Stimulated activated CD4-positive, alpha-beta T cell treated with anti-CD3 and anti-CD28 coated beads, Interleukin-15, amount 100 ng/mL, for 48 hours (primary cell): ENCODE measurements at regions not wholly inside any gene's neighbourhood (a gene's known extent, or its start where the extent isn't known, plus 50 kb on each side); places are given as distances from the start of the nearest gene placed in this dataset.
"Not testable (repeated sequence)": the region's sequence is repeated elsewhere in the genome, so short reads cannot be mapped to it uniquely, and the experiment has no call there.

Experiments
- DNase-seq, 2 donors: peaks; one replicate each; pipeline ENCODE4 v3.0.0-alpha.2; 2020; ENCODE audit warnings: low read depth in 2 of 2

DNA sequence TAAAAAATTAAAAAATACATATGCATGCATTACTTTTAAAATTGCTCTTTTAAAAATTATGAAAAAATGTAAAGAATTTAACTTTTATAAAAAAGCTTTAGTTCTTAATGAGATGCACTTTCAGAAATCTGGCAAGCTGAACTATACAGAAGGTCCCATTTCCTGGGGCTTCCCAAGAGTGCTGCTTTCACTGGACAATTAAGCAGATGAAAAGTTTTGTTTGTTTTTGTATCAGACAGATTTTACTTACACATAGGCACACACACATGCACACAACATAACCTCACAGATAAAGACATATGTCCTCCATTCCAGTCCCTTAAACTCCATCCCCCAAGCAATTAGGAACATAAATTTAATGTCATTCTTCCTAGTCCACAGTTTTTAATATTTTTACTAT lies 402.3 kb upstream of the ASIC2 start:
- DNase-seq: no peak

DNA sequence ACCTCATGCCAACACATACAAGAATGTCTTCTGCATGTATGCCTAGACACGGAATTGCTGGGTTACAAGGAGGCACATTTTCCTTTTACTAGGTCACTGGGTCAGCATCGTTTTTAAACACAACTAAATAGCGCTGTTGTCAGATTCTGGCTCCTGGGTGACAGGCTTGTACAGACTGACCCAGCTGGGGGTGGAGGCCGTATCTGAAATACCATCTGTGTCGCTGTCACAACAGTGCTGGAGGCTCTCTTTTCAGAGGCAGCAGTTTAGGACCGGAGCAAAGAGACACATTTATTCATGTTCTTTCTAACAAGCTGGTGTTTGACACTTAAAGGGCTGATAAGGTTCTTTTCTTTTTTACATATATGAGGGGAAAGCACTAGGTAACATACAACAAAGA lies 403.0 kb upstream of the ASIC2 start:
- no peak for DNase-seq

DNA sequence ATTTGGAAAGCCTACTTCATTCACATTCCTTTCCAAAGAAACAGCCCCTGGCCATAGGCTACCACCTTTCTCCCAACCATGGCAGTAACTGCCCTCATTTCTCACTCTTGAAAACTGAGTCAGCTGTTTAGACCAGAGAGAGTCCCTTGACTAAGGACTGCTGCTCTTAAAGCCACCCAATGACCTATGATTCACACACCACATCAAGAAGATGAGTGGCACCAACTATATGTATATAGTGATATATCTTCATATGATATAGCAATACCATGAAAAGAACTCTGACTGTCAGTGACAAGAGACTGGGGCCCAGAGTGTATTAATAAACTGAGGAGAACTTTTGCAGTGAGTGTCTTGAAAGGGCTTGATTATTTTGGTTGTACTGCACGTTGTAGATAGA lies 404.5 kb upstream of the ASIC2 start:
- no peak for DNase-seq

DNA sequence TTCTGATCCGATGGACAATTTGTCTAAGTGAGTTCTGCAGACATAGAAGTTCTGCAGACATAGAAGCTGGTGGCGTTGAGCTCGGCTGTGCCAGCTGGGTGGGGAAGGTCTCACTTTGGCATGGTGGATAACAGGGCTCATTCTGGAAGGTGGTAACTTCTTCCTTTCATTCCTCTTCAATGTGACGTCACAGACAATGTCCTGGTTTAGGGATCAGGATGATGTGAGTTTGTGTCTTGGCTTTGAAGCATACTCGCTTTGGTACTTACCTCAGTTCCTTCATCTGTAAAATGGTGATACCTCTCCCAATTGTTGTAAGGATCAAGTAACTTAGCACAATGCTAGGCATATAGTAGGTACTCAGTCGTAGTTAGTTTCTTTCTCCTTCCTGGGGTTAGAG lies 408.8 kb upstream of the ASIC2 start:
- DNase-seq: no peak

DNA sequence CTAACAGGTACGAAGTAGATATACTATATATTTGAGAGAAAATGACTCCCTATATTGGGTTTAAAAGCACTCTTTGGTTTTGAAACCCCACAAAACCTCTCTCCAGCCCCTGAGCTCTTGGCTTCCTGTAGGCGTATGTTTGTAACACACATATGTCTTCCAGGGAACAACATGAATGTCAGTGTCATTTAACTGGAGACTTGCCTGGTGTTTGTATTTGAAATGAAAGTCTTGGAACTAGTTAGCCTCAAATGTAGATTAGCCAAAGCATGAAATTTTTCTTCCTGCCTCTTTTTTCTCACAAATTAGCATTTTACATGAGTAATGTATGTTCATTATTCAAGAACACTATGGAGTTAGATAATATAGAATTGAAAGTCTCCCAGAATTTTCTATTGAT lies 411.8 kb upstream of the ASIC2 start:
- no peak for DNase-seq

DNA sequence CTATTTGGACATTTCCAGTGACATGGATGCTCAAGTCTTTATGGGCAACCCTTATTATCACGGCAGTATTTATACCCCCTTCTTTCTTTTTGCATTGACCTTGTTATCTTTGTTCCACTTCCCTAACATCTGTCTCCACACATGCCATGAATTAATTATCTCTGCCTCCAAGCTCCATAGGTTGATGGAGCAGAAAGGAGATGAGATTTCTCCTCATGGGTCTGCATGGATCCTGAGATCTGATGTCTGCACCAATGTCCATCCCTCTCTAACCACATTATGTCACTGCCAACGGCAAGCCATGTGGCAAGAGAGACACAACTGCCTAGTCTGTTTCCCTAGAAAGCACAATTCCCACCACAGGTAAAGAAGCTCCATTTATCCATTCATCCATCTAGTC lies 416.8 kb upstream of the ASIC2 start:
- no peak for DNase-seq

DNA sequence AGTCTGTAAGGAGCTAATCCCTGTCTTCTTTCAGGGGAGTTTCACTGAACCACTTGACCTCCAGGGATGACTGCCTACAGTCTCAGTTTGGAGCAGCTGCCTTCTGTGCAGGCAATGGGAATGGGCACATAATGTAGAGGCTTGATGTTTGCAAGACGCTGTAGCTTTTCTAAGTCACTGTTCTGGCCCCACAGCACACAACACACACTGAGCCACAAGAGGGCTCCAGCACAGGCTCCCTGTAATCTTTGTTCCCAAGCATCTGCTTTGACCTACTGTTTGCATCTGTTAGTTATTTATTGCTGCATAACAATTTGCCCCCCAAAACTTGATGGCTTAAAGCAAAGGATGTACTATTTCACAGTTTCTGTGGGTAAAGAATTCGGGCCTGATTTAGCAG lies 419.0 kb upstream of the ASIC2 start:
- DNase-seq: no peak

DNA sequence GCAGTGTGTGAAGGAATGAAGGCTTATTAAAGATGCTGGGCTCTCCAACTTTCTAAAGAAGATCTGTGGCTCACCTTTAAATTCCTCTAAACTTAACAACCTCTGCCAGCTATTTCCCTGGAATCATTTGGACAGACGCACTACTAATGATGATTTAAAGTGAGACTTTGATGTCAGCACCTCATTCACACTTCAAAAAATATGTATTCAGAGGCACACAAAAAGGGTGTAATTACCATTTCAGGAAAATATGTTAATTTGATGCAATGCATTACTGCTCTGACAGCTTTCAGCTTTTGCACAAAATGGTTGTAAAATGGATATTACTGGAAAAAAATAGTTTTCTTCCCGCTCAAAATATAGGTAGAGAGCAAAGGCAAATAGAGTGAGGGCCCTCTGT lies 423.9 kb upstream of the ASIC2 start:
- no peak for DNase-seq

DNA sequence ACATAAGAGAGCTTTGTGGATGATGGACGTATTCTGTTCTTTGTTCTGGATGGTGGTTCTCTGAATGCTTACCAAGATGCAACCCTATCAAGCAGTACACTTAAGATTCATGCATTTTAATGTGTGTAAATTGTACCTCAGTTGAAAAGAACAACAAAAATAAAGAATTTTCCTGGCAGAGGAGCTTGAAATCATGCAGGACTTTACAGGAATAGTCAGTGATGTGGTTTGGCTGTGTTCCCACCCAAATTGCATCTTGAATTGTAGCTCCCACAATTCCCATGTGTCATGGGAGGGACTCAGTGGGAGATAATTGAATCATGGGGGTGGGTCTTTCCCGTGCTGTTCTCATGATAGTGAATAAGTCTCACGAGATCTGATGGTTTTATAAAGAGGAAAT lies 430.6 kb upstream of the ASIC2 start:
- not testable (repeated sequence) for DNase-seq

DNA sequence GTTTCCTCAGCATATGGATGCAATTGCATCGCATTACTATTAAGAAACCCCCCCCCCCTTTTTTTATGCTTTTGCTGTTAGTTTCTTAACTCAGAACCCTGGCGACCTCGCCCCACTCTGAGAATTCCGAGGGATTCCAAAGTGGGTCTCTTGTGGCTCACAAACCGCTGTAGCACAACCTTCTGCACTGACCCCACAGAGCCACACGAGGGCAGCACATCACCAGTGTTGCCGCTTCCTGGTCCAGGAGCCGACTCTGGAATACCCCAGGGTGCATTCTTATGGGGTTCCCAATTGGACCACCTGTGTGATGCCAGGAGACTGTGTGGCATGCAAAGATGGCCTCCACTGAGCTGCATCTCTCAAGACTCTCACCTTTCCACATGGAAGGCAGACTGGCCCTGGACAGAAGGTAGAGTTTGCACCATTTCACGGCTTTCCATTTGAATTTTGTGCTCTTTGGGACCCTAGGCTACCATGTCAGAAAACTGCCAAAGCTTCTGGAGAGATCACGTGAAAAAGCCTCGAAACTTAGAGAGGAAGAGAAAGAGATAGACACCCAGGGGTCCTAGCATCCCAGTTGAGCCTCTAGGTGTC lies 432.7 kb upstream of the ASIC2 start:
- no peak for DNase-seq

DNA sequence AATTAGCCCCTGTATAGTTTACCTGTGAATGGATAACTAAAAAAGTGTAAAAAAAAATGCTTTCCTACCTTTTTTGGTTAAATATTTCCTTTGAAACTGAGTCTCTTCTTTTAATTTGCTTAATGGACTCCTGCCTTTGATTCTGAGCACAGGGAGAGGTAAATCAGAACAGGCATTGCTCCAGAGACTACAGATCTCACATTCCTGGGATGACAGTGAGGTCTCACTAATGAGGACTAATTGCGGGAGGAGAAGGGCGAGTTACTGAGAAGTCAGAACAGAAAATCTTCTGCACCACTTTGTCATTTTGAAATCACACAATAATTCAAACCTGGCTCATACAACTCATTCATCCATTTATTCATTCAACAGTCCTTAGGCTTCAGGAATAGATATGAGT lies 437.0 kb upstream of the ASIC2 start:
- no peak for DNase-seq

DNA sequence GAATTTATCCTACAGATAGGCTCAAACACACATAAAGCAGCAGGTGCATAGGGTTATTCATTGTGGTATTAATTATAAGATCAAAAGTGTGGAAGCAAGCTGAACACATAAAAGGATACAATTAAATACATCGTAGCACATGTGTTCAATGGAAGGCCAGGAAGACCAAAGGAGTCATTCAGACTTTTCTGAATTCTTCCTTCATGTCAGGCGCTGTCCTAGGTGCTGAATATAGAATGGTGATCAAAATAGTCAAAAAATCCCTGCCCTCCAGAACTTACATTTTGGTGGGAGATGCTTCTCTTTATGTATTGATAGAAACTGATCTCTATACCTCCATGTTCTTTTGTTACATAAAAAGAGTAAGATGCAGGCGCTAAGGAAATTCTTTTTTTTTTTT lies 439.0 kb upstream of the ASIC2 start:
- DNase-seq: no peak

DNA sequence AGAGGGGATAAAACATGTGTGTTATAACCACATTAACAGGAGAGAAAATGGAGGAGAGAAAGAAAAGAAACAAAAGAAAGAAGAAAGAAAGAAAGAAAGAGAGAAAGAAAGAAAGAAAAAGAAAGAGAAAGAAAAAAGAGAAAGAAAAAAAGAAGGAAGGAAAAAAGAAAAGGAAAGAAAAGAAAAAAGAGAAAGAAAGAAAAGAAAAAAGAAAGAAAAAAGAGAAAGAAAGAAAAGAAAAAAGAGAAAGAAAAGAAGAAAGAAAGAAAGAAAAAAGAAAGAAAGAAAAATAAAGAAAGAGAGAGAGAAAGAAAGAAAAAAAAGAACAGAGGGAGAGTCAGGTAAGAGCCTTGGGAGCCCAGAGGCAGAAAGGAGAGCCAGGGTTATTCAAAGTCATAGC lies 446.6 kb upstream of the ASIC2 start:
- DNase-seq: no peak

DNA sequence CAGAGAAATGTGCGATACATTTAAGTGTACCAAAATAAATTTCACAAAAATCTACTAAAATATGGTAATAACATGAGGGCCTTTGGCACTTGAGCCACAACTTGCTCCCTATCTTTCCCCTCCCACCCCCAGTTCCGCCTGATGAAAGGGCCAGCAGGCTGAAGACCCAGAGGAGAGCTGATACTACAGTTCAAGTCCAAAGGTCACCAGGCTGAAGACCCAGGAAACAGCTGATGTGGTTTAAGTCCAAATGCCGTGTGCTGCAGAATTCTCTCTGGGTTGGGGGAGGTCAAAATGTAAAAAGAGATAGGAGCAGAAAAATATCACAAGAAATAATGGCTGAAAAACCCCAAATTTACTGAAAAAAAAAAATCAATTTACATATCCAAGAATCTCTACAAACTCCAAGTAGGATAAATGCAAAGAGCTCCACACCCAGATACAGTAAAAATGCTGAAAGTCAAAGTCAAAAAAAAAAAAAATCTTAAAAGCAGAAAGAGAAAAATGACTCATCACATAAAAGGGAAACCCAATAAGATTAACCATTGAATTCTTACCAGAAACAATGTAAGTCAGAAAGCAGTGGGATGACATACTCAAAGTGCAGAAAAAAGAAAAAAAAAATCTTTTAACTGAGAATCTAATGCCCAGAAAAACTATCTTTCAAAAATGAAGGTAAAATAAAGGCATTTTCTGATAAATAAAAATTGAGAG lies 452.1 kb upstream of the ASIC2 start:
- no peak for DNase-seq

DNA sequence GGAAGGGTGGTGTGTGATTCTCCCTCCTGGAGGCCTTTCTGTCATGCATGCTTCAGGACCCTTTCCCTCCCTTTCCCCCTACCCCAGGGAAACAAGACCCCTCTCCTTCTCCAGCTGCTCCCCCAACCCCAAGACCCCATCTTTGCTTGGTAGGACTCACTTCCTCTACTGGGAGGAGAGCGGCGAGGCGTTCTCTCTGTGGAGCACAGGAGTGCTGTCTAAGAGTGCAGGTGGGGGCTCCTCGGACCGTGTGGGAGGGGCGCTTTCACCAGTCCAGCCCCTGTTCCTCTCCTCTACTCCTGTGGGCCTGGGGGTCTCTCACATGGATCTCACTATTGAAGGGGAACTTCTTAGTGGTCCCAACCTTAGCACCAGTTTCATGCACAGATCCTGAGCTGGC lies 456.1 kb upstream of the ASIC2 start:
- no peak for DNase-seq

DNA sequence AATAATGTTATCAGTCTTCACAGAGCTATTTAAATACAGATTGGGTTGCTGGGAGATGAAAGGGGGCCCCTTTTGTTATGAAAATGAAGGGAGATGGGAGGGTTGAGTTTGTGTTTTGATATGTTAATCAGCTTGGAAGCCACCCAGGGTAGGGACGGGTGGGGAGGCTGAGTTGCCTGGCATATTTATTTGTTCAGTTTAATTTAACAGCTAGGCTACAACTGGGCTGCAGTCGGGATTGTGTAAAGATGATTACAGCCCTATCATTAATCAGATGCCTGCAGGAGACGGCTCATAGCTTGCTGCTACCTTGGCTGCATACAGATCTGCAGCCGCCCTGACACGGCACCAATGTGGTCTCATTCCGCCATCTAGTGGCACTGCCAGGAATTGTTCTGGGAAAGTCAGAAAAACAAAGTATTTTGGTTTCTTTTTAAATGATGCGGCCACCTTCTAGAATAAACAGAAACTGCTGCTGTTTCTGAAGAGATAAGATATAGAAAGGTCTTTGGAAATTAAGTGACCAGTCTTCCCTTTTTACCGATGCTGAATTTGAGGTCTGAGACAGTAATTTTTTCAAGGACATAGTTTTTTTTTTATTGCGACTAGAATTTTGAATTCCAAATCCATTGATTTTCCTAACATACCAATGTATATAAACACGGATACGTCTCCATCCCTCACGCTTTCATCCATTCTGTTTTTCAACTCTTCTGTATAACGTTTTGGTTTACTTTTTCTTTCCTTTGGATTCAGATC lies 458.0 kb upstream of the ASIC2 start:
- DNase-seq: peak; percentile 29 to 54

DNA sequence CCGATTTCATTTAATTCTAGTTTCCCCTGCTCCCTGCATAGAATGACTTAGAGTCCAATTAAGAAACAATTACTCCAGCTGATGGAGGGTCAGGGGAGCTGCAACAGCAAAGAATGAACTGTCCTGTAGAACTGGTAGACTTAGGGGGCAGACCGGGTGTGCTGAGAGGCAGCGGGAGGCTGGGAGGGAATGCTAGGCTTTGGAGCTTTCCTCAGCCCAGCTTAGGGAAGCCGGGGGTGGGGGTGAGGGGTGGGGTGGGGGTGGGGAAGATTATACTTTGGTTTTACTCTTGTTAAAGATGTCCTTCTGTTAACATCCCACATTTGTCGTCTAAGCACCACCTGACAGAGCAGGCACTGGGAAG lies 458.6 kb upstream of the ASIC2 start:
- no peak for DNase-seq

DNA sequence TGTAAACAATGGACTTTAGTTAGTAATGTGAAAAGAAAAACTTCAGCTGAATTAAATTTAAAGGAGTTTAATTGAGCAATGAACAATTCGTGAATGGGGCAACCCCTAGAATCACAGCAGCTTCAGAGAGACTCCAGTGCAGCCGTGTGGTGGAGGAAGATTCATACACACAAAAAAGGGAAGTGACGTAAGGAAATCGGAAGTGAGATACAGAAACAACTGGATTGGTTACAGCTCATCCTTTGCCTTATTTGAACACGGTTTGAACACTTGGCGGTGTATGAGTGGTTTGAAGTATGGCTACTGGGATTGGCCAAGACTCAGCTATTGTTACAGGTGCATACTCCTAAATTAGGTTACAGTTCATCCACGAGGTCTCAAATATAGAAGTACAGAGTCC lies 460.4 kb upstream of the ASIC2 start:
- no peak for DNase-seq

DNA sequence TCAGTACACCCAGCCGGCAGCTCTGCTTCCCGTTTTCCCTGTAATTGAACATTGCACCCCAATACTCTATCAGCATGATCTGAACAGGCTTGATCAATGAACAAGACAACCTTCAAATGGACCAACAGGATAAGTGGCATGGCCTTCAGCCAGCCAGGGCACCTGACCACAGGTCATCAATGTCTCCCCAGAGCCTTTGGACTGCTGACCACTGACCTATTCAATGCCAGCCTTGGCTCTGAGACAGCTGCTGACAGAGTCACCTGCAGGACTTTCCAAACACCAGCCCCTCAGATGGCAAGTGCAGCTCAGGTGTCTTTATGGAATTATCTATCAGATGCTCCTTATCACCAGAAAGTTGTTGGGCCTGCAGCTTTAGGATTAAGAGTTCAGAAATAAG lies 462.9 kb upstream of the ASIC2 start:
- no peak for DNase-seq

DNA sequence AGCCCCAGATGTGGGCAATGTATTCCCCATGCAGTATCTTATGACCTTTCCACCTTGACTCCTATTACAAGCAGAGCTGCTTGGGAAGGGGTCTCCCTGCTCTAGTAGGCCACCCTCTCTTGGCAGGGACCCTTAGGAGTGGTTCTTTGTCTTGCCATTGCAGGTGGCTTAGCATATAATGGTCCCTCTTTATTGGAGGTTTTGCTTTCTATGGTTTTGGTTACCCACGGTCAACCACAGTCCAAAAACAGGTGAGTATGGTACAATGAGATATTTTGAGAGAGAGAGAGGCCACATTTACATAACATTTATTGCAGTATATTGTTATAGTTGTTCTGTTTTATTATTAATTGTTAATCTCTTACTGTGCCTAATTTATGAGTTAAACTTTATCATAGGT lies 472.8 kb upstream of the ASIC2 start:
- no peak for DNase-seq

DNA sequence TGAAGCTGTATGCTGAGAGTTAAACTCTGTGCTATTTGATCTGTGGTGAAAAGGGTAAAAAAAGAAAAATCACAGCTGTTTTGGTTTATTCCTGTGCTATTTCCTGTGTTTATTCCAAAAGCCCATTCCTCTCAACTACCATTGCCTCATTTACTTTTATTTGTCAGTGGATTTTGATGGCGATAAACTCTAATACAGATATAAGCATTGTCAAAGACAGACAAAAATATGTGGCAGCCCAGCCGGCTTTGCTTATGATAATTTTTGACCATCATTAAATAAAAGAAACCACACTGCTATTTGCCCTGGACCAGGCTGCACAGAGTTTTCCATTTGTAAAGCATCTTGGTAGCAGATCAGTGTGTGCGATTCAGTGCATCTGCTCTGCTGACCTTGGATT lies 473.6 kb upstream of the ASIC2 start:
- no peak for DNase-seq

DNA sequence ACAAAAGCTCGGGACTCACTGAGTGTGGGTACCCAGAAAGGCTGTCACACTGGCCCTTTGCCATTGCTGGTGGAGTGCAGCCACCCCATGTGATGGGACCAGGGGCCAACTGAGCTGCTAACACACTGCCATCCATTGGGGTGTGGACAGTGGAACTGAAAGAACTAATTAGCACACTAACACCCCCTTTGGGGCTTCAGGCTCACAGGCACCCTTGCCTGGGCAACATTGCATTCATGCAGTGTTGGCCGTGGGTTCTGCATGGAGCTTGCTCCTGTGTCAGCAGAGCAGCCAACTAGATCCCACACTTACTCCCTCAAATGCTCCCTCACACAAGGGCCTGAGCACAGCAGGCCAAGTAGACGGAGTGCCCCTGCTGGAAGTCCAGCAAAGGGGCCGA lies 476.0 kb upstream of the ASIC2 start:
- no peak for DNase-seq

DNA sequence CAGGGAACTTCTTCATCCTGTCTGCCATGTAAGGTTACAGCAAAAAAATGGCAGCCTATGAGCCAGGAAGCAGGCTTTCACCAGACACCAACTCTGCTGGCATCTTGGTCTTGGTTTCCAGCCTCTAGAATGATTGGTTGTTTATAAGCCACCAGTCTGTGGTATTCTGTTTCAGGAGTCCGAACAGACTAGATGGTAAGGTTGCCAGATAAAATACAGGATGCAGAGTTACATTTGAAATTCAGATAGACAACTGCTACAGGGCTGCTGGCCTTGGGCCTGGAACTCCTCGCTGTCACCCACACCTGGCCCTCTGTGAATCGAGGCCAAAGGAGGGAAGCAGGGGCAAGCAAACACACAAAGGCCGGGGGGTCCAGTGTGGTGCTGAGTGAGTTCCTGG lies 478.8 kb upstream of the CCL2 start:
- DNase-seq: no peak
